ENCODE measurements at regions not wholly inside any gene's neighbourhood (a gene's known extent, or its start where the extent isn't known, plus 50 kb on each side); places are given as distances from the start of the nearest gene placed in this dataset.
"Not testable (repeated sequence)": the region's sequence is repeated elsewhere in the genome, so short reads cannot be mapped to it uniquely, and the experiment has no call there.

DNA sequence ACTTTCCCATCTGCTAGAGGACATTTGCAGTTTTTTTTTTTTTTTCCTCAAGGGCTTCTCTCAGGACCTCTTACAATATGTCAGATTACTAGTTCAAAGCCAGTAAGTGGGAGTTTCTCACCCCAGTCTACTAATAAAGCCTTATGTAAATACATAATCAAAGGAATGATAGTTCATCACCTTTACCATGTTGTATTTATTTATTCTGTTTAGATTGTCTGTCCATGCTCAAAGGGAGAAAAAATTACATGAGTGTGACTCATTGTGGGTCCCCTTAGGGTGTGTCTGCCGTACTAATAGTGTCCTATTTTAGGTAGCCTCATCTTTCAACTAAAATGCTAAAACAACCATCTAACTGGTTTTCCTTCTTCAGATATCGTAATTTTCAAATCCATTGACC, 917.6 kb downstream of the EPHA3 start:
- no peak for DNase-seq

DNA sequence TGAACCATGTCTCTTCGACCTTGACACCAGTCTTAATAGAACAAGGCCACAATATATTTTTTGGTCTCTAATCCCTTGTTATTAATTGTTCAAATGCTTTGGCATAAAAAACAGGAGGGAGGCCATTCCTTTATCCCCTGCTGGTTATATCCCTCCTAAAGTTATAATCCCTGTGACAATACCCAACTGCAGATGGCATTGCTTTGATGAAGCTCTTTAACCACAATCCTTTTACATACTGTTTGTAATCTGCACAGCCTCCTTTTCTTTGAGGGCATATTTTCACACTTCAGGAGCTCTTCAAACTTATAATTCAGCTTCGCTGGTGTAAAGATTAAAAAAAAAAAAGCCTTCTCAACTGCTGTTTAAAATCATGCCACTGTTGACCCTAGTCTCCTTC, 919.0 kb downstream of the EPHA3 start:
- DNase-seq = no peak

DNA sequence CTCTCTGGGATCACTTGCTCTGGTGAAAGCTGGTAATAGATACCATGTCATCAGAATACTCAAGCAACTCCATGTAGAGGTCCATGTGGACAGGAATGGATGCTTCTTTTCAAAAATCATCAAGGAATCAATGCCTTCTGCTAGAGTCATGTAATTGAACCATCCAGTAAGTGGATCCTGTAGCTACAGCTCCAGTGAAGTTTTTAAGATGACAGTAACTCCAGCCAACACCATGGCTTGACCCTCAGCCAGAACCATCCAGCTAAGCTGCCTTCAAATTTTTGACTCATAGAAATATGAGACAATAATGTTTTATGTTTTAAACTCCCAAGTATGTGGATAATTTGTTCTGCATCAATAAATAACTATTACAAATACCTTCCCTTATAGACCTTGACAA, 923.7 kb downstream of the EPHA3 start:
- no peak for DNase-seq

DNA sequence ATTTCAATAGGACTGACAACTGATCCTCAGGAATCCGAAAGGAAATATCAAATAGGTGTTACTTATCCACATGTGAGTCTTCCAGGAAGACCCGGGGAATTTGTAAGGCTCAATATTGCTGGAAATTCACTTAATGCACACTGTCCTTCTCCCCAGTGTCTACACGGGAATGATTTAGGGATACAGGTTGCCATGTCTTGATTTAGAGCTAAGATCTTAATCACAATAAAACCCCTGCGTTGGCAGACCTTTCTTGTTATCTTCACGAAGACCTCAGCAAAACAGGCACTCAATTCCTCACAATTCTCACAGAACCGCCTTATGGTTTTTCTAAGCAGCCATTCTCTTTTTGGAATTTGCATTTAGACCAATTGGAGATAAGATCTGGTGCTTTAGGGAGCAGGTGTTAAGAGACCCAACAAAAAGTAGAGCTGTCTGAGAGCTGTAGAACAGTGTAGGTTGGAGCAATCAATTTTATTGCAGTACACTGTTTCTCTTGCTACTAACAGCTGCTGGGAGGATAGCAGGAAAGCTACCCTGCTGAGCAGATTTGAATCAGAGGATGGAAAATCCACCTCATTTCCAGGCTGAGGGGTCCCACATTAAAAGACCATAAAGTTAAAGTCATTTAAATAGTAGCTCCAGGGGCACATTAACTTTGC, 925.7 kb downstream of the EPHA3 start:
- no peak for DNase-seq

DNA sequence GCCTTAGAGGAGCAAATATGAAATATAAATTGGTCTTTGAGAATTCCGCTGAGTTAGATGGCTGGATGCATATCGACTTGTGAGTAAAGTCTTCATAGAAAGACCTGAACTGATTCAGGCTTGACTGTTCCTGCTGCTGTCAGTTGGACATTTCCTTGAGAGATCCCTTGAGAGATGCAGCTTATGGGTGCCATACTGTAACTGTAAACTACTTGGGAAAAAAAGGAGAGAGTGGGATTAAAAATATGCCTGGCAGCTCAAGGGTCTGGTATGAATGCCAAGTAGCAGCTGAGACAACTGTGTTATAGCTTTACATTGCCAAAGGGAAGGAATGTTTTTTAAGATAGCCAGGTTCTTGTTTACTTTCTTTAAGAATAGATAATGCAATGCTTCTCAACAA, 926.6 kb downstream of the EPHA3 start:
- DNase-seq = no peak

DNA sequence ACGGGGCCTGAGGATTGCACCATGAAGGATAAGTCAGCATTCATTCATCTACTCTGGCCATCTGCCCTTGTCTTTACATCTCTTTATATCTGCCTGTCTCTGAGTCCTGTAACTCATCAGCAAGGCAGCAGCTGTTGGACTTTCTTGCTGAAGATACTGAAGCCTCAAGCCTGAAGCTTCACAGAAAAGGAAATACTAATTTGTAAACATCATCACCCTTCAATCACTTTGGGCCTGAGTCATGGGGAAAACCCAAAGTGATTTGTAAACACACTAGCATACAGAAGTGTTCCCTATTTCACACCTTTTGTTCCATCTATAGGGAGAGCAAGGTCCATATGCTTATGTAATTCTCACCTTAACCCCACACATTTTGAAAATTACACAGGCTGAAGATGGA, 928.2 kb downstream of the EPHA3 start:
- no peak for DNase-seq

DNA sequence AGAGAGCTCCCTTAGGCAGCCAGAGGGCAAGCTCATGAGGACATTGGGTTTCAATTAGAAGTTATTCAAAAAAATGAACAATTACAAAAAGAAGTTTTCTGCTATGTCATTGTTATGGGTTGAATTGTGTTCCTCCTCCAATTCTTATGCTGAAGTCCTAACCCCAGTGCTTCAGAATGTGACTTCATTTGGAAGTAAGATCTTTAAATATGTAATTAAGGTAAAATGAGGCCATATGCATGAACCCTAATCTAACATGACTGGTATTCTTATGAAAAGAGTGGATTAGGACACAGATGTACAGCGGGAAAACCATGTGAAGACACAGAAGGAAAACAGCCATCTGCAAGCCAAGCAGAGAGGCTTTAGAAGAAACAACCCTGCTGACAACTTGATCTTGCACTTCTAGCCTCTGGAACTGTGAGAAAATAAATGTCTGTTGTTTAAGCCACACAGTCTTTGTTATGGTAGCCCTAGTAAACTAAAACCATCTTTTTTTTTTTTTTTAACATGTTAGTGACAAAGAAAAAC, 929.6 kb downstream of the EPHA3 start:
- DNase-seq = no peak

DNA sequence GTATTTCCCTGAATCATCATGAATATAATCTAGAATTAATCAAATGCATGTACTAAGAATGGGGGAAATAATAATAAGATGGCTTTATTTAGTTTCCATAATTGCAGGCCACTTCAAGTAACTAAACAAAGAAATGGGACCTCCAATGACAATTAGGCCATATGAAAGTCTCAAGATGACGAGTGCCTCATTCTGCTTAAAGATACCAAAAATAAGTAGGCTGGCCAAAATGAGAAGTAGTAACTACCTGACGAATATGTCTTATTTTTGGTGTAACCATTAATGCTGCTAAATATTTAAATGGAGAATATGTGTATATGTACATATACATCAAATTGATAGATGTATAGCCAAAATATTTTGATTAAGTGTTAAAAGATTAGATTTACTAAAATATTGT, 932.6 kb downstream of the EPHA3 start:
- no peak for DNase-seq

DNA sequence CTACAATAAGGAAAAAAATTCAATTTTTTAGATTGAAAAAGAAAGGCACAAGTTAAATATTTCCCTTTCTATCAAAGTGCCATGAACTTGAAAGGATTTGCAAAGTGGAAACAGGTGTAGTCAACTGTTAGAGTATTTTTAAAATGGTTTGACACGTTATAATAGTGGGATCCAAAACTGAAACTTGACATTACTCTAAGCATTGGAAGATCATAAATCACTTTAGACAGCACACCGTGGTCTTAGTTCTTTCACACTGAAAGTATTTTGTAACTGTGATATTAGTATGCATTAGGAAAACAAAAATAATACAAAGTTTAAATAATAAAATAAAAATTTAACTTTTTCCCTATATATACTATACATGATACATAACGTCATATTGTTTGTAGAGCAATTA, 933.1 kb downstream of the EPHA3 start:
- no peak for DNase-seq

DNA sequence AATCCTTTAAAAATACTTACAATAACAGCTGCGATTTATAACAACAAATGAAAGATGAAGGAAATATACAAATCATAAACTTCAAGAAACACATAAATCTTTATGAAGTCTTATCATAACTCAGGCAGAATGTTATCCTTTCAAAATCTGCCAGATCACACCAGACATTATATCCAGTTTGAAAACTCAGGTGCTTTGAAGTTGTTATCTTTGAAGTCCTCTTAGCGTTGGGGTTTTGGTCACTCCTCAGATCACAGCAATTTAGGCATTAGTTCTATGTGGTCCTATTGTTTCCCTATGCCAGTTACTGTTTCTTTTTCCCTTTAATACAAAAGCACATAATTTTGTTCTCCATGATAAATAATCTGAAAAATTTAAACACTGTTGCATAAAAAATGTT, 934.6 kb downstream of the EPHA3 start:
- no peak for DNase-seq

DNA sequence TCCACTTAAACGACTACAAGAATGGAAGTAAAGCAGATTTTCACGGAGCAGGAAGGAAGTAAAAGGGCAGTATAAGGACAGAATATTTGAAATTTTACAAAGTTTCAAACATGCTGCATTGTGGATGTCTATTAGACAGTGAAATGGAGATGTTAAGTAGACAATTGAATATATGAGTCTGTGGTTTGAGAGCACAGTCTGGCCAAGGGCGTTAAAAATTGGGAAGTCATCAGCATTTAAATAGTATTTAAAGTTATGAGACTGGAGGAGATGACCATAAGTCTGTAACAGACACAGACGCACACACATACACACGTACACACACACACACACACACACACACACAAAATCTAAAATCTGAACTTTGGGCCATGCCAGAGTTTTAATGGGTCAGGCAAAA, 935.9 kb downstream of the EPHA3 start:
- DNase-seq = no peak

DNA sequence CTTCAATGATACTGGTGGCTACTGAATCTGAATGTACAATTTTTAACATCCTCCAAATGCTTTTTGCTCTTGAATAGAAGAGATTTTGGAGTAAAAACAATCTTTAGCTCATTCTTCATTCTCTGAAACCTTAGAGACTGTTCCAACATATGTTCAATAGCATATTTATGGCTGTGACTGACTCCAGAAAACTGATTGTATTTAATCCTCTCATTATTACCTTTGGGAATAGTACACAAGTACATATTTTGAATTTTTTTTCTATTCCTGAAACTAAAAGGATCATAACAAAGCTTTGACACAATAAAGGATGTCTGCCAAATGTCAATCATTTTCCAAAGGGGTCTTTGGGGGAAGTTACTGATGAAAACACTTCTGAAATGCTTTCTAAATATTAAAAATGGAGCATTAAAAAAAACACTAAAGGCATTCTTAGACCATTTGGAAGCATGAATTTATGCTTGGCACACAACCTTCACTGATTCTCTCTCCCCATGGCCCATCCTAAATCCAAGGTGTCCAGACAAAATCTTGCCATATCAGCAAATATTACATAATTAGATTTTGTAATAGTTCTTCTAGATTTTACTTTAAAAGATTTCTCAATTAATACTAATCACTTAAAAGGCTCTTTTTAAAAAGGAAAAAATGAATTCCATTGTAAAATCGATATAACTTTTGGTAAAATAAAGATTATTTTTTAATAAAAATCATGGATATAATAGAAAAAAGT, 936.8 kb downstream of the EPHA3 start:
- DNase-seq = no peak

DNA sequence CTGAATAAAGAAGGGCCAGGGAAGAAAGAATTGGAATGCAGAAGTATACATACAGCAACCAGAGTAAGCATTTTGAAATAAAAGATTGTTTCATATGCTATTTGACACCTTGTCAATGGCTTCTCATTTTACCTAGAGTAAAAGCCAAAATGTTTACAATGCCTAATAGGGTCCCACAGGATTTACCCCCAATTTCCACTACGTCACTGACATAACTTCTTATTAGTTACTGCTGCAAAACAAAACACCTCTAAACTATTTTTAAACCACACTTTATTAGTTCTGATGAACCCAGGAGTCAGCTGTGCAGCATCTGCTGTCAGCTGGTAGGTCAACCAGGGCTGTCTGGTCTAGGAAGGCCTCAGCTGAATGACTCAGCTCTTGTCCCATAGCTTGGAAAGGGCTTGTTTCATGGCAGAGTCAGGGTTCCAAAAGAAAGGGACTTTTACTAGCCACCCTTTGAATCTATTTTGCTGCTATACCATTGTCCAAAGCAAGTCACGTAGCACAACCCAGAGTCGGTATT, 945.1 kb downstream of the EPHA3 start:
- no peak for DNase-seq

DNA sequence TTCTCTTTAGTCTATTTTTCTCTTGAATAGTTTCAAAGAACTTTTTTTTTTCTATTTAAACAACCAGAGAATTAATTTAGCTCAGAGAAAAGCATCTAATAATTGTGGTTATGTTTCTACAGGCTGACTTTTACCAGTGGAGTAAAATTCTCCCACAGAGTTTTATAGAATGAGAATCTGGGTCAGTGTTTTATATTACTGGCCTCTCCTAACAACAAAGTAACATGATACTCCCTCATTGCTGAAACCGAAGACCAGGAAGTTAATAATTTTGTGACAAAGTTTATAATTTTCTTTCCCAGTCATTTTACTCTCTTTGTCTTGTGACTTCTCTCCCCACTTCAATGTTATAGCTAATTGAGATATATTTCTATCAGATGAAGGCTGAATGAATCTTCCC, 946.9 kb downstream of the EPHA3 start:
- no peak for DNase-seq

DNA sequence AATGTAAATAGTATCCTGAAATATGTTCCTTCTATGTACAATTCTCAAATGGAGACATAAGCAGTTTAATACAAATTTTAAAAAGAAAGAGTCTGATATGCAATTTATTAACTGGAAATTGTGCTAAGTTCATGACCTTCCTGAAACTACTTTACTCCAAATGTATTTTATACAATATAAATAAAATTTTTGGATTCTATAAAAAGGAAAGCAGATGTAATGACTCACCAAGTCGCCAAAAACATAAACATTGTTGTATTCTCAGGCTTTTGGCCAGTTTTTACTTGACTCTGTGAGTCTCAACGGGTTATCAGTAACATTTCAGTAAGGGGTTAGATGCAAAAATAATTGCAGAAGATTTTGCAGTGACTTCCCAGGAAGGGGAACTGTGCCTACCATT, 948.2 kb downstream of the EPHA3 start:
- peak; percentile 24 for DNase-seq

DNA sequence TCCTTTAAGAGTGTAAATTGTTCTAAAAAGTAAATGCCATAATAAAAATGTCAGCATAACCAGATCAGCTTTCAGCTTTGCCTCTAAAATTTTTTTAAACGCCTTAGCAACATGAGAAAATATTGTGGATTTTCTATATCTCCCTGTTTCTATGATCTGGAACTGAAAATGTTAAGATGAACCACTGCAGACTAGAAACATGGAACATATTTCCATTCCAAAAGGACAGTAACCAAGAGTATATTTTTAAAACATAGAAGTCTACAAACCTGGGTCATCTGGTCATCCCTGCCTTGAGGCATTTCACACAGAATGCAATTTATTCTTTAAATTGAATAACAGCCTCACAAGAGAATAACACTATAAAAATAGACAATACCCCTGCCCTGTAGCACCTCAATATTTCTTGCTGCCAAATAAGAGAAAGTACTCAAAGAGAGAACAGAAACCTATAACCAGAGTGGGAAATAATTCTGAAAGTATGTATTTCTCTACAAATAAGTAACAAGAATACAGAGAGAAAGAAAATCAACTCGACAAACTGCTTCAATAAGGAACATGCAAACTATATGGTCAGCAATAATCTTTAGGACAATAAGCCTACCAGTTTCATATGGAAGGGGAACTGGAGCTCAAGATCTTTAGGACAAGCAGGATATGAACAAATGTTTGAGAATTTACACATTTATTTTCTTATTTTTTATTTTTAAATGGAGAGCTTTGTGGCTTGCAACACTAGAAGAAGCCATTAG, 949.0 kb downstream of the EPHA3 start:
- DNase-seq = no peak

DNA sequence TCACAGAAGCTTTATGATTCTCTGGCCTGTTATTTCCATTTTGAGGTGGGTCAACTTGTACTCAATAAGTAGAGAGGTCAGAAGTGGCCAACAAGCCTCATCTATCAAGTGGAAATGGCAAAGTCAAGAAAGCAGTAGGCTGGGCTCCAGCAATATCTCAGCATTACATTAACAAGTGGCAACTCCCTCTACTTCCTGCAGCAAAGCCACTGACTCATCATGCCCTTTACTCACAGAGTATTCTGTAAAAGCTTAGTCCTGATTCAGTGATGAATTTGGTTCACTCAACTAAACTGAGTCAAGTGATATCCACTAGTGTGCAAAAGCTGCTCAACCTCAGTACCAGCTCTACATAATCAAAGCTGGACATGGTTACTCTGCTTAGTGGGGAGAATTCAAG, 954.6 kb downstream of the EPHA3 start:
- DNase-seq = no peak

DNA sequence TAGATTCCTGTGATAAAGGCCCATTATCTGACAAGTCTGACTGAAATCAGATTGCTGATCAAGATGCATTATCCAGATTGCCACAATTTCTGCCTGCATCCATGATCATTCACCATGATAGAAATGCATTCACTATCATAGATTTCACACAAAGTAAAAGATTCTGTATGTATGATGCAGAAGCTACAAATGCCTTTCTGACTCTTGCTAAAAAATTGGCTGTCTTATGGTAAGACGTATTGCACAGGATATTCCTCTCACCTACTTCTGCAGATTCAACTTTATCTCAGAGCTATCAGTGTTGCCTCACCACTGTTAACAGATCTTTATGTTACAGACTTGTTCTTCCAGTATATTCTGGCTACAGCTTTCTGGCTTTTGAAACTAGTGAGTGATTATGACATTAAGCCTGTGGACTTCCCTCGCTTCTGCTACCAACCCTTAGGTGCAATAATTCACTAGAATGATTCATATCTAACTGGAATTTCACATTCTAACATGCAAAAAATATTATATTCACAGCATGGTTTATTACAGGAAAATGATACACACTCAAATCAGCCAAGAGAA, 955.3 kb downstream of the EPHA3 start:
- DNase-seq = no peak

DNA sequence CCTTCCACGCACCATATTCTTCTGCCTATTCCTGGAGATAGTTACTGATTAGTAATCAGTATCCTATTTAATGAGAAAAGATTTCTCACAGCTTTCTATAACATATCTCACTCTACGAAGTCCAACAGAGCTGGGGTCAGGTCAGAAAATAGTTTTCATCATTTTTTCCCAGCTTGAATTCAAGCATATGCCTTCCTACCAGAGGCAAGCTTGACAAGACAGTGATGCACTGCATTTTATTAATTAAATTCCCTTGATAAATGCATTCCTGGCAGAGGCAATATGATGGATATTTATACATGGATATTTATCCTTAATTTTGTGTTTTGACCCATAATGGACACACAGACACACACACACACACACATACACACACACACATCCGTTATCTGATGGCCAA, 961.4 kb downstream of the EPHA3 start:
- no peak for DNase-seq

DNA sequence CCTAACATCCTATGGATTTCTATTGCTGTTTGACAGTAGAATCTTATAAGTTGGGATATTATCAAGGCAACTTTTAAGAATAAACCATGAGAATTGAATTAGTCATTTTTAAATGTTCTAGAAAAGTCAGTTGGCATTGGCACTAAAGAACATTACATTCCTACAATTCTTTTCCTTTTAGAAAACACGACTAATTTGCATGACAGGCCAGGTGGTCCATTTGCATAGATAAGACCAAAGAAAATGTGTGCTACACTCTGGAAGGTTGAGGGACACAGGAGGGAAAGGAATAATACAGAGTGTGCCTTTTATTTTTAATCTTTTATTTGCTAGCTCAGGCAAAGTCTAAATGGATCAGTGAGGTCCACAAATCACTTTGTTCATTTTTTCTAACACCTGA, 962.3 kb downstream of the EPHA3 start:
- no peak for DNase-seq

DNA sequence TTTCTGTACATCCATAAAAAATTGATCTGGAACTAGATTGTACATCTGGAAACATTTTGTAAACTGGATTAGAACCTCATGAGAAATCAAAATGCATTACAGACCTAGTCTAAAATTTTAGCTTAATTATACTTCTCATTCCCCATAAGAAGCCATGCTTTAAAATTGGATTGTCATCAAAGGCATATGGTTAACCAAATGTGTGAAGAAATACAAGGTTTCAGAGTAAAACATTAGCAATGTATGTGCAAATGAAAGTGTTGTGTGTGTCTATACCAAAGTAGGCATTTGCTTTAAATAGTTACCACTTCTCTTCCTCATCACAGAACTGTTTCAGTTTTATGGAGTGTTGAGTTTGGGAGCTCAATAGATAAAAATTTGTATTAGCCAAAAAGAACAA, 968.7 kb downstream of the EPHA3 start:
- DNase-seq = no peak

DNA sequence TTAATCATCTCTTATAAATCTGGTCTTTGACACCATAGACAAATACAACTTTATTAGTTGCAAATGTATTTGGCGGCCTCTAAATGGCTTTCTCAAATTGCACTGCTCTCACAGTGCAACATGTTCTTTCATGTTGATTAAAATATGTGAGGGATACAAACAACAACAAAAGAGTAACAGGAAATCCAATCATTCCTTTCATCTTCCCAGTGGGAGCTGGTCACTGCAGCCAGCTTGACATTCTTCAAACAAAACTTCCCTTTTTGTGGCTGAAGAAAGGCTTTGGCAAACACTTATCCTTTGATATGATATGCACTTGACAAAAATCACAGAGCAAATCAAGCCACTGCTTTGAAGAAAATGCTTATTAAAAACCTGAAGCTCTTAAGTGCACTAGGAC, 973.6 kb downstream of the EPHA3 start:
- DNase-seq = no peak

DNA sequence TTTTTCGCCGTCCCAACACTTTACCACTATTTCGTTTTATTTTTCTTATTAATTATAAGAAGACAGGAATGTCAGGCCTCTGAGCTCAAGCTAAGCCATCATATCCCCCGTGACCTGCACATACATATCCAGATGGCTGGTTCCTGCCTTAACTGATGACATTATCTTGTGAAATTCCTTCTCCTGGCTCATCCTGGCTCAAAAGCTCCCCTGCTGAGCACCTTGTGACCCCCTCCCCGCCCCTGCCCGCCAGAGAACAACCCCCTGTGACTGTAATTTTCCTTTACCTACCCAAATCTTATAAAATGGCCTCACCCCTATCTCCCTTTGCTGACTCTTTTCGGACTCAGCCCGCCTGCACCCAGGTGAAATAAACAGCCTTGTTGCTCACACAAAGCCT, 978.9 kb downstream of the EPHA3 start:
- not testable (repeated sequence) for DNase-seq
